GM12873 (cell line): ENCODE measurements at regions not wholly inside any gene's neighbourhood (a gene's known extent, or its start where the extent isn't known, plus 50 kb on each side); places are given as distances from the start of the nearest gene placed in this dataset.

Source experiments
- TF ChIP-seq, protein P1 (sequence below): IDR thresholded peaks from 2 replicates; pipeline ENCODE4 v1.5.1; 2012; ENCODE audit warnings: low read depth, mild to moderate bottlenecking, moderate library complexity, low read length, control low read depth; ENCODE audit not compliant: insufficient read depth; ENCODE audit errors: missing control alignments

DNA sequence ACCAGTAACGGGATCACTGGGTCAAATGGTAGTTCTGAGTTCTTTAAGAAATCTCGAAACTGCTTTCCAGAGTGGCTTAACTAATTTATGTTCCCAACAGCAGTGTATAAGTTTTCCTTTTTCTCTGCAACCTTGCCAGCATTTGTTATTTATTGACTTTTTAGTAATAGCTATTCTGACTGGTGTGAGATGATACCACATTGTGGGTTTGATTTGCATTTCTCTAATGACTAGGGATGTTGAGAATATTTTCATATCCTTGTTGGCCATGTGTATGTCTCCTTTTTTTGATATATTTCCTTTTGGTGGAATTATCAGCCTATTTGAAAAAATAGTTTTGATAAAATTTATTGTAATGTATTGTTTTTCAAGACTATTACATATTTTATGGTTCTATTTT lies 701.2 kb upstream of the FBXO33 start:
- TF ChIP-seq, protein P1, sequence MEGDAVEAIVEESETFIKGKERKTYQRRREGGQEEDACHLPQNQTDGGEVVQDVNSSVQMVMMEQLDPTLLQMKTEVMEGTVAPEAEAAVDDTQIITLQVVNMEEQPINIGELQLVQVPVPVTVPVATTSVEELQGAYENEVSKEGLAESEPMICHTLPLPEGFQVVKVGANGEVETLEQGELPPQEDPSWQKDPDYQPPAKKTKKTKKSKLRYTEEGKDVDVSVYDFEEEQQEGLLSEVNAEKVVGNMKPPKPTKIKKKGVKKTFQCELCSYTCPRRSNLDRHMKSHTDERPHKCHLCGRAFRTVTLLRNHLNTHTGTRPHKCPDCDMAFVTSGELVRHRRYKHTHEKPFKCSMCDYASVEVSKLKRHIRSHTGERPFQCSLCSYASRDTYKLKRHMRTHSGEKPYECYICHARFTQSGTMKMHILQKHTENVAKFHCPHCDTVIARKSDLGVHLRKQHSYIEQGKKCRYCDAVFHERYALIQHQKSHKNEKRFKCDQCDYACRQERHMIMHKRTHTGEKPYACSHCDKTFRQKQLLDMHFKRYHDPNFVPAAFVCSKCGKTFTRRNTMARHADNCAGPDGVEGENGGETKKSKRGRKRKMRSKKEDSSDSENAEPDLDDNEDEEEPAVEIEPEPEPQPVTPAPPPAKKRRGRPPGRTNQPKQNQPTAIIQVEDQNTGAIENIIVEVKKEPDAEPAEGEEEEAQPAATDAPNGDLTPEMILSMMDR = no peak

DNA sequence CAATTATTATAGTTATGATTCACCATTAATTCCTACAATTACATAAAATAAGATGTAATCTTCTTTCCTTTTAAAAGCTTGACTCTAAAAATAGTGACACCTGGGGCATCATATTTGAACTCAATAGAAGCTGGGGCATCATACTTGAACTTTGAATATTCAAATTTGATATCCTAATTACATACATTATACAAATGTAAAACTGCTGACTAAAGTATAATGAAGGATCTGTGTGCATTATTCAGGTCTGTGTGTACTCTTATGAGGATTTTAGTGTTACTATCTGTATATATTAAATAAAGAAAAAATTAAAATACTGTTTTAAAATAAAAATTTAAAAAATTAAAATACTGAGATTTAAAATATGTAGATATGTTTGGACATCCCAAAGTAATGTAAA lies 696.9 kb upstream of the FBXO33 start:
- TF ChIP-seq, protein P1 = no peak

DNA sequence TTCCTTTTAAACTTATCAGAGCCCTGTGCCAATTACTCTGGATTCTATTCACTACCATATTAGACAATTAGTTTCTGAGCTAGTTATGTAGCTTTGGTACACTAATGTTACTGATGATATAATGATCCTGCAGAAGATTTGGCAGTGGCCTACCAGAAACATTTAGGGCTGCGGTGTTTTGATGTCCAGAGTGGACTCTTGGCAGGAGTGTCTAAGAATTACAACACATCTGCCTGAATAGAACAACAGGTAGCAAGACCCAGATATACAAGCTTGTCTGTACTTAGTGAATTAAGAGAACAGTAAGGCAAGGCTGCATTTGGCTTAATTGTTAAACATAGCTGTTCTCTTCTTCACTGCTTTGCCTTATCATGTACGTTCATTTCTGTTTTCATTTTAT lies 691.6 kb upstream of the FBXO33 start:
- TF ChIP-seq, protein P1 = no peak

DNA sequence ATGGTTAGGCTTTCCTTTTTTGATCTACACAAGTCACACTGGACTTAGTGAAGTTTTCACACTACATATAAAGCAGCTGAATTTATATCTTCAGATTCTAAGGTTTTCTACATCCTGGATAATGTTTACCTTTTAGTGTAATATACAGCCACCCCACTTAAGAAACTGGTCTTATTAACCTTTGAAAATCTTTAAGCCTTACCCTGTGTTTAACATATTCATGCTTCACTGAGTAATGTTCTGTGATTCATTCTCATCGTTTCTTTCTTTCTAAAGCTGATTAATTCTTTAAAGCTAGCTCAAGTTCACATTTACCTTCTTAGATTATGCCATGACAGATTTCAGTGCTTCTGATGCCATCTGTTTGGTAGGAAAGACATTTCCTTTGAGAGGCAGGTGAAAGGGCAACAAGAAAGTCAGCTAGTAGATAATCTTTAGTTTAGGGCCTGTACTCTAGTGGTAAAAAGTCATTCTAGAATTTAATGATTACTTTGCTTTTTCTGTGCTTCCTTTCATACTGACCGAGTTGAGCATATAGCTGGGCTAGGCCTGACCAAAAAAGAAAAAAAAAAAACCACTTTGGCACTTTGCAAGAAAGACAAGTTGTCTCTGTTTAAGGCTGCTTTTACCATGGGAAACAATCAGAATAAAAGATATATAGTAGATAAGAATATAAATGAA lies 690.9 kb upstream of the FBXO33 start:
- TF ChIP-seq, protein P1 = no peak

DNA sequence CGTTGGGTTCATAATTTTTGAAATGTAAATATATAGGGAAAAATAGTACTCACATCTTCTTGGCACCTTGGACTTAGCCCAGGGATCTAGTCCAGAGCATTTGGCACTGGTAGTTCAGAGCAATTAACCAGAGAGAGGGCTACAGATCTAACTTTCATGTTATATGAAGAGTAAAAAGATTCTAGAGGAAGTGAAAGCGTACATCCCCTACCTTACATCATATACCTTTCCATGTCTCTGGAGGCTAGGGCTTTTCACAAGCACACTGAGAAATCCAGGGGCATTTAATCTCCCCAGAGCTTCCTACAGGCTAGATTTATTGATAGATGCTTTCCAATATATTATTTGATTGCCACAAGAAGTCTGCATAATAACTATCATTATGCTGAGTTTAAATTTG lies 687.5 kb upstream of the FBXO33 start:
- TF ChIP-seq, protein P1 = no peak

DNA sequence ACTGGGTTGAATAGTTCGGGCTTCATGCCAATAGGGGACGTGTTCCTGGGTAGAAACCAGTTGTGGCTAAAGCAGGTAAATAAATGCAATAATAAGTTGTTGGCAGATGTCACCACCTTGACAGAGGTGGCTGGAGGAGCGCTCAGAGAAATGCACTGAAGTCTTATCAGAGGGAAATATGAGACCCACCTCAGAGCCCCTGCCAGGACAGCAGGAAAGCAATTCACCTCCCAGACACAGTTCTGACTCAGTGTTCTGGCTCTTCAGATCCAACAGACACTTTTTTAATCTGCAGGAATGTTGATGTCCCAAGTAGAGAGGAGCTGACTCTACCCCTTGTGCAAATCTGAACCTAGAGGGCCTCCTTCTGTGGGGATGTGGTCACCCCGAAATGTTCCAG lies 687.1 kb upstream of the FBXO33 start:
- TF ChIP-seq, protein P1 = no peak

DNA sequence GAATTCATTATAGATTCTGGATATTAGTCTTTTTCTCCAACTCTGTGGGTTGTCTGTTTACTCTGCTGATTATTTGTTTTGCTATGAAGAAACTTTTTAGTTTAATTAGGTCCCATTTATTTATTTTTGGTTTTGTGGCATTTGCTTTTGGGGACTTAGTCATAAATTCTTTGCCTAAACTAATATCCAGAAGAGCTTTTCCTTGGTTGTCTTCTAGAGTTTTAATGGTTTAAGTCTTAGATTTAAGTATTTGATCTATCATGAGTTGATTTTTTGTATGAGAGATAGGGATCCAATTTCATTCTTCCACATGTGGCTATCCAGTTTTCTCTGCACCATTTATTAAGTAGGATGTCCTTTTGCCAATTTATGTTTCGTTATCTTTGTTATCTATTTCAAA lies 683.4 kb upstream of the FBXO33 start:
- TF ChIP-seq, protein P1 = no peak

DNA sequence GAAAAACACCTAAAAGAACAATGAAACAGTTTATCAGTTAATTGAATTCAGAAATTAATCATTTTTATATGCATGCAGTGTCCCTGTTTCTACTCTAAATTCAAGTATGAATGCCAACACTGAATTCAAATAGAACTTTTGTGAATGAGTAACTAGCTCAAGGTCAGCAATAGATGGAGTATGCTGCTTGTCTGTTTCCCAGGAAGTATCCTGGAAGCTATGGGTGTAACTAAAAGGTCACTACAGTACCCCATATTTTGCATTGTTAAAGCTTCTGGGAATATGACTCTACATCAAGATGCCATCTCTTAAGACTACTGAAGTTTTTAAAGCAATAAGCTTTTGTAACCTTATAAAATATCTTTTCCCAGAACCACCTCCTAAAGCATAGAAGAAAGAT lies 681.4 kb upstream of the FBXO33 start:
- TF ChIP-seq, protein P1 = no peak
